ENCODE measurements at regions not wholly inside any gene's neighbourhood (a gene's known extent, or its start where the extent isn't known, plus 50 kb on each side); places are given as distances from the start of the nearest gene placed in this dataset.
"Not testable (repeated sequence)": the region's sequence is repeated elsewhere in the genome, so short reads cannot be mapped to it uniquely, and the experiment has no call there.

DNA sequence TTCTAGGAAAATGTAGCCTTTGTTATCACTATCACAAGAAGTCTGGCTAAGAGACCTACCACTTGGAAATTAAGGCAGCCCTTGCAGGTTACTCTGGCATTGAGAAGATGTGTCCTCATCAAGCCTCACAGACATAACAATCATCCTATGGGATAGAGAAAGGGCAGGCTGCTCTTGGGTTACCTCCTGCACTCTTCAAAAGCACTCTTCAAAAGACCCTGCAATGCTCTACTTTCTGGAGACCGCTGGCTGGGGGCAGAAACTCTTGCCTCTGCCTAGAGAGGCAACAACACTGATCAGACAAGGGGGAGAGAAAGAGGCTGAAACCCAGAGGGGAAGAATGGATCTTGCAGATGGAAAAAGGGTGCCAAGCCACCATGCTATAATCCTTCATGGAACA, 127.9 kb upstream of the BNIP2 start:
- no peak for DNase-seq (ENCODE audit: low read depth)
- in situ Hi-C loops (cut with HindIII; ENCODE audit: low sequenced_read_pairs), result no loop called here
- TF ChIP-seq, protein P1, sequence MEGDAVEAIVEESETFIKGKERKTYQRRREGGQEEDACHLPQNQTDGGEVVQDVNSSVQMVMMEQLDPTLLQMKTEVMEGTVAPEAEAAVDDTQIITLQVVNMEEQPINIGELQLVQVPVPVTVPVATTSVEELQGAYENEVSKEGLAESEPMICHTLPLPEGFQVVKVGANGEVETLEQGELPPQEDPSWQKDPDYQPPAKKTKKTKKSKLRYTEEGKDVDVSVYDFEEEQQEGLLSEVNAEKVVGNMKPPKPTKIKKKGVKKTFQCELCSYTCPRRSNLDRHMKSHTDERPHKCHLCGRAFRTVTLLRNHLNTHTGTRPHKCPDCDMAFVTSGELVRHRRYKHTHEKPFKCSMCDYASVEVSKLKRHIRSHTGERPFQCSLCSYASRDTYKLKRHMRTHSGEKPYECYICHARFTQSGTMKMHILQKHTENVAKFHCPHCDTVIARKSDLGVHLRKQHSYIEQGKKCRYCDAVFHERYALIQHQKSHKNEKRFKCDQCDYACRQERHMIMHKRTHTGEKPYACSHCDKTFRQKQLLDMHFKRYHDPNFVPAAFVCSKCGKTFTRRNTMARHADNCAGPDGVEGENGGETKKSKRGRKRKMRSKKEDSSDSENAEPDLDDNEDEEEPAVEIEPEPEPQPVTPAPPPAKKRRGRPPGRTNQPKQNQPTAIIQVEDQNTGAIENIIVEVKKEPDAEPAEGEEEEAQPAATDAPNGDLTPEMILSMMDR (IDR thresholded peaks at IDR 0.05; ENCODE audit: low read depth, low read length, missing control alignments), result no peak
- no peak overlapping the region for H3K4me3 ChIP-seq (ENCODE audit: low read depth, low read length)

DNA sequence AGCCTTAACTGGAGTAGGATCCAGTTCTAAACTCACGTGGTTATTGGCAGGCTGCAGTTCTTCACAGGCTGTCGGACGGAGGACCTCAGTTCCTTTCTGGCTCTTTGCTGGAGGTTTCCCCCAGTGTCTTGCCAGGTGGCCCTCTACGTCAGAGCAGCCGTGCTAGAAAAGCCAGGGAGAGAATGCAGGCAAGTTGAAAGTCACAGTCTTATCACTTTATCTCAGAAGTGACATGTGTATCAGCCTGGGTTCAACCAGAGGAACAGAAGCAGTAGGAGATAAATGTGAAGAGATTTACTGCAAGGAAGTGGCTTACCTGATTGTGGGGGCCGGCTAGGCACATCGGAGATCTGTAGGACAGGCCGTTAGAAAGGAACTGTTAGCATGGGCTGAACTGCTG, 125.3 kb upstream of the BNIP2 start:
- in situ Hi-C loops (cut with HindIII; ENCODE audit: low sequenced_read_pairs), result no loop called here
- H3K4me3 ChIP-seq (ENCODE audit: low read depth, low read length), result no peak overlapping the region
- TF ChIP-seq, protein P1 (IDR thresholded peaks at IDR 0.05; ENCODE audit: low read depth, low read length, missing control alignments), result no peak
- DNase-seq (ENCODE audit: low read depth), result no peak

DNA sequence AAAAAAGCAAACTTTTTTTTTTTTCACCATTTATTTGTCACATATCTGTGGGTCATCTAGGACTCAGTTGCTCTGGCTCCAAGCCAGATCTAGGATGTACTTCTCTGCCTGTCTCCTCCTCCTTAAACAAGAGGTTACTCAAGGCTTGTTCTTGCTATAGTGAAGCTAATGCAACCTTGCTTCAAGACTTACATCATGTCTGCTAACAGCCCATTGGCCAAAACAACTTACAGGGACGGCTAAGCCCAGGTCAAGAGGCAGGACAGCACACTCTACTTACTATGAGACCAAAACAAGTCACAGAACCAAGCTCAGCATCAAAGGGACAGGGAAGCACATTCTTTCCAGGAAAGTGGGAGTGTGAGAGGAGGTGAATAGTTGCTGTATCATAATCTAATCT, 123.8 kb upstream of the BNIP2 start:
- TF ChIP-seq, protein P1 (IDR thresholded peaks at IDR 0.05; ENCODE audit: low read depth, low read length, missing control alignments), result no peak
- no peak for DNase-seq (ENCODE audit: low read depth)
- in situ Hi-C loops (cut with HindIII; ENCODE audit: low sequenced_read_pairs), result no loop called here

DNA sequence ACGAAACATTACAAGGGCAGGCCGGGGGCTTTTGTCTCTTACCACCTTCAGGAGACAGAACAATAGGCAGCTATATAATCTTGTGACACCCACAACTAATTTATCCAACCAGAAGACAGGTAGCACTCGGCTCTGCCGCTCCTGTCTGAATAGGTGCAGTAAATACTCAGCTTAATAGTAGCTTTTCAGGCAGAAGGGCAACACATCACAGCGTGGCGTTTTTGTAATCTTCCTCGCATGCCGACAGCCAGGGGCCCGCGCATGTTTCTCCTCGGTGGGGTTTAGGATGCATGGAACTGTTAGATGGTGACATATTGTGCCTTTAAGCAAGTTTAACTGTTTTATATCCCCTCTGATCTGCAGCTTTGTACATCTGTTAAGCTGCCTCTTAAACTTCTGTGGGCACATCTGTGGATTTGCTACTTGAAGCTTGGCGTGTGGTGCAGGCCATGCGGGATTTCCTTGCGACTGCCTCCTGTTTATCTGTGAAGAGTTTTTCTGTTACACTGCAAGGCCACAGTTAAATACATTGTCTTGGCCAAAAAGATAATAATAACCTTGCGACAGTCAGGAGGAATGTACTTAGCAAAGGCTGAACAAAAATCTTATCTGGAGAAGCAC, 123.2 kb upstream of the BNIP2 start:
- TF ChIP-seq, protein P1 (IDR thresholded peaks at IDR 0.05; ENCODE audit: low read depth, low read length, missing control alignments), result no peak
- no peak overlapping the region for H3K4me3 ChIP-seq (ENCODE audit: low read depth, low read length)
- in situ Hi-C loops (cut with HindIII; ENCODE audit: low sequenced_read_pairs), result no loop called here
- no peak for DNase-seq (ENCODE audit: low read depth)

More for the DNA sequence above, 123.8 kb upstream of the BNIP2 start:
- H3K4me3 ChIP-seq (ENCODE audit: low read depth, low read length), result no peak overlapping the region

DNA sequence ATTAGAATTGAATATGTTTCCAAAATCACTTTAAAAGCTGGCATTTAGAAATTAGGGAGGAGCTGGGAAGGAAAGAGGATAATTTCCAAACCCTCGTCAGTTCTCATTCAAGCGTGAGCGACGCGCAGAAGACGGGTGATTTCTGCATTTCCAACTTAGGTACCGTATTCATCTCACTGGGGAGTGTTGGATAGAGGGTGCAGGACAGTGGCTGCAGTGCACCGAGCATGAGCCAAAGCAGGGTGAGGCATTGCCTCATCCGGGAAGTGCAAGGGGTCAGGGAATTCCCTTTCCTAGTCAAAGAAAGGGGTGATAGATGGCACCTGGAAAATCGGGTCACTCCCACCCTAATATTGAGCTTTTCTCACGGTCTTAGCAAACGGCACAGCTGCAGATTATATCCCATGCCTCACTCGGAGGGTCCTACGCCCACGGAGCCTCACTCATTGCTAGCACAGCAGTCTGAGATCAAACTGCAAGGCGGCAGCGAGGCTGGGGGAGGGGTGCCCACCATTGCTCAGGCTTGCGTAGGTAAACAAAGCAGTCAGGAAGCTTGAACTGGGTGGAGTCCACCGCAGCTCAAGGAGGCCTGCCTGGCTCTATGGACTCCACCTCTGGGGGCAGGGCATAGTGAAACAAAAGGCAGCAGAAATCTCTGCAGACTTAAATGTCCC, 114.3 kb upstream of the BNIP2 start:
- H3K4me3 ChIP-seq (ENCODE audit: low read depth, low read length); DNase-seq (ENCODE audit: low read depth); in situ Hi-C loops (cut with HindIII; ENCODE audit: low sequenced_read_pairs): not testable (repeated sequence)

DNA sequence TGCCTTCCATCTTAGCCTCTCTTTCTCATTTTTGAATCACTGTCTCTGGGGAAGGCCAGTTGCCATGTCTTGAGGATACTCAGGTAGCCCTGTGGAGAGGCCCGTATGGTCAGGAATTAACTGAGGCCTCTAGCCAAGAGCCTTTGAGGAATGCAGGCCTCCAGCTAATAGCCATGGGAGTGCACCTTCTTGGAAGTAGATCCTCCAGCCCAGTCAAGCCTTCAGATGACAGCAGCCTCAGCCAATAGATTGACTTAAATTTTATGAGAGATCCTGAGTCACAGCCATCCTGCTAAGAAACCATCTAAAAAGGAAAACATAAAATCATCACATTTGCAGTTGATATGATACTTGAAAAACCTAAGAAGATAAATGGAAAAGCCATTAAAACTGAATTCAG, 112.5 kb upstream of the BNIP2 start:
- in situ Hi-C loops (cut with HindIII; ENCODE audit: low sequenced_read_pairs), result no loop called here
- no peak overlapping the region for H3K4me3 ChIP-seq (ENCODE audit: low read depth, low read length)
- no peak for DNase-seq (ENCODE audit: low read depth)
- TF ChIP-seq, protein P1 (IDR thresholded peaks at IDR 0.05; ENCODE audit: low read depth, low read length, missing control alignments), result no peak

DNA sequence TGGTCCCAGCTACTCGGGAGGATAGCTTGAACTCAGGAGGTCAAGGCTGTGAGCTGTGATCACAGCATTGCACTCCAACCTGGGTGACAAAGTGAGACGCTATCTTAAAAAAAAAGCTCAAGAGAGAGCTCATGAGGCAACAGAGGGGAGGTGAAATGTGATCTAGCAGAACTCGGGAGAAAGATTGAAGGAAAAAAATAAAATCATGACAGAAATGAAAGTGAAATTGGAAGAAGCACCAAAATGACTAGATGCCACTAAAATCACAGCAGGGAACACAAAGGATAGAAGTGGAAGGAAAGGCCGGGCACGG, 109.4 kb upstream of the BNIP2 start:
- H3K4me3 ChIP-seq (ENCODE audit: low read depth, low read length), result no peak overlapping the region
- in situ Hi-C loops (cut with HindIII; ENCODE audit: low sequenced_read_pairs), result no loop called here
- TF ChIP-seq, protein P1 (IDR thresholded peaks at IDR 0.05; ENCODE audit: low read depth, low read length, missing control alignments), result no peak
- DNase-seq (ENCODE audit: low read depth), result no peak

Measured in astrocyte of the cerebellum (primary cell).